Left colon (tissue), 2 donors: ENCODE measurements at regions not wholly inside any gene's neighbourhood (a gene's known extent, or its start where the extent isn't known, plus 50 kb on each side); places are given as distances from the start of the nearest gene placed in this dataset.
"Not testable (repeated sequence)": the region's sequence is repeated elsewhere in the genome, so short reads cannot be mapped to it uniquely, and the experiment has no call there.

Experiments
- ATAC-seq: fragments of 200-7000 bp; cut with Tn5 transposase; one replicate; pipeline ENCODE4 v1.9.1; 2020; ENCODE audit warnings: mild to moderate bottlenecking, moderate library complexity
- DNase-seq, 2 donors: peaks; one replicate each; pipeline ENCODE4 v3.0.0-alpha.2; 2020
- intact Hi-C, 2 donors: fragments of 100-400 bp; cut with DNase I in 1 of 2; cut with micrococcal nuclease in 1 of 2; formaldehyde crosslinking; loops; one replicate each; pipeline versions ENCODE4 v1.11.2 to v1.14.0; 2022; cut with DNase I, micrococcal nuclease
- donor health status: DM: no; HTN: no; CAD: no.
- donor health status: DM: yes; HTN: yes; CAD: no.

DNA sequence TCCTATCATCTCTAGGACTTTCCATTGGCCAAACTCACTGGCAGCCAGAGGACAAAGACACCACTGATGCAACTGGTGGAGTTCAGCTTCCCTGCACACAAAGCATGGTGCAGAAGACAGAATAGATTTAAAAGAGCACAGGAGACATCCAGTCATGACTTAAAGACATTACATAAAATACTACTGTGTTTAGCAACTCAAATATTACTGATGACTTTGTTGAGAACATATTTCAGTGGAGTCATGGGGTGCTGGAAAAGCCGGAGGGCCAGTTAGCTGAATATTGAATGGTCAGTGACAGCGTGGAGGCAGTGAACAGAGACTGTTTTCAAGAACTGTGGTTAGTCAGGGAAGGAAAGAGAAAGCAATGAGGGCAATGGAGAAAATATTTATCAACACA, 296.3 kb upstream of the NRP1 start:
- DNase-seq (no peak), ATAC-seq (no peak)
- intact Hi-C loops, result no loop called here

- ATAC-seq (no peak), DNase-seq (no peak)
- intact Hi-C loops, result no loop called here
These were observed 293.1 kb upstream of the NRP1 start for GRCh38 chr10:33627611-33628010.

GRCh38 chr10:33626798-33627466, 292.5 kb upstream of the NRP1 start:
- no peak for ATAC-seq
- intact Hi-C loops, result no loop called here
- DNase-seq, result no peak

GRCh38 chr10:33623669-33624068, 289.2 kb upstream of the NRP1 start:
- intact Hi-C loops, result no loop called here
- ATAC-seq, result no peak
- DNase-seq, result no peak

DNA sequence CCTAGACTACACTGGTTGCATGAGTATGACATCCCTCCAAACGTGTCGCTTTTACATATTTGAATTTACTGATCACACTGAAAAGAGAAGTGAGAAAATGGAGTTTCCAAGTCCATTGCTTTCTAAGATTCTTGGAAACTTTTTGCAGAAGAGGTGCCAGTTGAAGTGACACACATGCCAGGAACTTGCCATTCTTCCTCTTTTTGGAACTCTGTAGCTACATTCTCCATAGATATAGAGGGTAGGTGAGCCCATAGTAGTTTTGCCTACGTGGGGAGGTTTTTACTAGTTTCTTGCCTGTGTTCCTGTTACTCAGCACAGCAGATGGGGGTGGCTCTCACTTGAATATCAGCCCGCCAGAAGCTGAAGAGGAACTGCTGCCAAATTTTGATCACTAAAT, 286.6 kb upstream of the NRP1 start:
- intact Hi-C loops, result no loop called here
- ATAC-seq, result no peak
- no peak for DNase-seq

DNA sequence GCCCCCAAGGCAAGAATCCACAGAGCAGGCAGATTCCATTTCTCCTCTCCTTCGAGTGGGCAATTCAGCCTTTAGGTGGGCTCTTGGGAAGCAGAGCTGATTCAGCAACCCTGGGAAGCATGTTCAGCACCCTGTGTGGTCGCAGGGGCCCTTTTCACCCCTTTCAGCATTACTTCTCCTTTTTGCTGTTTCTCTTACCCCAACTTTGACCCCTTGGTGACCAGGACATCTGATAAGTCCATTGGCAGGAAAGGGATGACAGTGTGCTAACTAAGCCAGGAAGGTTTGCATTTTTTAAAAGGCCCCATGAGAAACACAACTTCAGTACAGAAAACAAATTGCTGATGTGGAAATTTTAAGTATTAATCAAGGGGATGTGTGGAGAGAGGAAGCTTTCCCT, 283.7 kb upstream of the NRP1 start:
- DNase-seq (no peak), ATAC-seq (no peak)
- intact Hi-C loops, result no loop called here

GRCh38 chr10:33617381-33618080, 283.1 kb upstream of the NRP1 start:
- ATAC-seq, result no peak
- no peak for DNase-seq
- intact Hi-C loops, result no loop called here

DNA sequence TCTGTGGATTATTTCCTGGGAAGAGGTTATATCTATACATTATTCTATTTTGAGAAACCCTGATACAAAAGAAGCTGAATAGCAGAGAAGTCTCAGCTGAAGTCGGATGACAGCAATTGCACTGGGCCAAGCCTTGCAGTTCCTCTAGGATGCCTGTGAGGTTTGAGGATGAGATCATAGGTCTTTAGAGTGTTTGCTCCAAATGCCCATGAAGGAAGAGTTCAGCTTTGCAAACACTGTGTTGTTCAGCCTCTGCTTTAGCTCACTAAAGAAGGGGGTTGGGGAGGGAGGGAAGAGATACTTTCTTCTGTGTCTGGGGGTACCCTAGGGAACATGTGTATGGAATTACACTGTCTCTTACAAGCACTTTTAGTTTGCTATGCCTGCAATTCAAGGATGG, 282.5 kb upstream of the NRP1 start:
- DNase-seq (no peak), ATAC-seq (no peak)
- intact Hi-C loops, result no loop called here

DNA sequence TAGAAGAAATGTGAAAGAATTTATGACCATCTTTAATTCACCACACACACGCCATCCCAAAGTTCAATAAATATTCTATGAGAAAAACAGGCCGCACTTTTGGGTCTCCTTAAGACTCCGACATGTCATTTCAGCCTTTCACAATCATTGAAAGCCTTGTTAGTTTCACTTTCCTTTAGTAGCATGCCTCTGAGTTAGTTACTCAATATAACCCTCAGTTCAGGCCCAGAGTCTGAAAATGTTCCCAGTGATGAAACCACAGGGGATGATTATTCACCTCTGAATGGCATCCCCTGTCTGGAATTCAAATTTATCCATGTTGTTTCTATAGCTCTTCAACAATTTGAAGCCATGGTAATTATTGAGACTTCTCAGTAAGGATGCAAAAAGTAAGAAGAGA, 278.1 kb upstream of the NRP1 start:
- intact Hi-C loops, result no loop called here
- no peak for ATAC-seq
- DNase-seq, result no peak

DNA sequence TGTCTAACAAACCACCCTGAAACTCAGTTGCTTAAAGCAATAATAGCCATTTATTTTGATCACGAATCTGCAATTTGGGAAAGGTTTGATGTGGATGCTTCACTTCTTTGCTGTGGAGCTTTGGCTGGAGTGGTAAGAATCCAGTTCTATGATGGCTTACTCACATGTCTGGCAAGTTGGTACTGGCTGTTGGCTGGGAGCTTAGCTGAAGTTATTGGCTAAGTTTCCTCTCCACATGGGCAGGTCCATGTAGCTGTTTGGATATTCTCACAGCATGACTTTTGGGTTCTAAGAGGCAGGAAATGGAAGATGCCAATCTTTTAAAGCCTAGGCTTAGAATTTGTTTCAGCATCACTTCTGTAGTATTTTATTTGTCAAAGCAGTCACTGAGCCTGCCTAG, 277.6 kb upstream of the NRP1 start:
- intact Hi-C loops, result no loop called here
- no peak for ATAC-seq
- DNase-seq, result no peak

DNA sequence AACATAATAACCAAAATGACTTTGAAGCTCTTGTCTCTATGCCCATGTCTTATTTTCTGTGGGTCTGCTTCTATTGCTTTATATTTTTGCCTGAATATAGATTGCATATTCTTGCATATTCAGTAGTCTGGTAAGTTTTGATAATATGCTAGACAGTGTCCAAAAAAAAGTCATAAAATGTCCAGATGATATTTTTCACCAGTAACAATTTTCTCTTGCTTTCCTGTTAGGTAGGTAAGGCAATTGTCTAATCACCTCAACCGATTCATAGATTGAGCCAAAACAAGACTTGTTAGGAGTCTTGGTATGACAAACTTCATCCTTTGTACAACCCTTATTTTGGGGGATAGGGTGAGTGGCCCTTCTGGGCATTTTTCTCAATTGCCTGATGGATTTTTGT, 277.0 kb upstream of the NRP1 start:
- DNase-seq (no peak), ATAC-seq (no peak)
- intact Hi-C loops, result no loop called here

DNA sequence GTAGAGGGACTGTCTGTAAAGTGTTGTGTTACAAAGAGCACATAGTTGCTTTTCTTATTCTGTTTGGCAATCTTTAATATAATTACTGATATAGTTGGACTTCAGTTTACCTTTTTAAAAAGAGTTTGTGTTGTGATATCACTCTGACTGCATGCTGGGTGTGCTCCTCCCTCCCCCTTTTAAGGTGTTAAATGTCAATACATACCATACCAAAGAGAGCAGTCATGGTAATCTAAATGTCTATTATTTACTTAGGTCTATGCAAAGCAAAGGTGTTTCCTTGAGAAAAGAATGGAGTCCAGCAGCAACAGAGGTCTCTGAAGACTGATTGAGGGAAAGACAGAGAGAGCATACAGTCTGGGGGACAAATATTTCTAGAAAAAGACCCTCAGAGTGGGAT, 275.1 kb upstream of the NRP1 start:
- intact Hi-C loops, result no loop called here
- ATAC-seq, result peak; percentile 81
- DNase-seq, result no peak

GRCh38 chr10:33602278-33602677, 267.8 kb upstream of the NRP1 start:
- intact Hi-C loops, result no loop called here
- ATAC-seq (no peak), DNase-seq (no peak)

- DNase-seq (no peak), ATAC-seq (no peak)
- intact Hi-C loops, result no loop called here
These were observed 265.9 kb upstream of the NRP1 start for GRCh38 chr10:33600381-33600780.

GRCh38 chr10:33596422-33596821, 262.0 kb upstream of the NRP1 start:
- intact Hi-C loops, result no loop called here
- no peak for ATAC-seq
- DNase-seq, result no peak

DNA sequence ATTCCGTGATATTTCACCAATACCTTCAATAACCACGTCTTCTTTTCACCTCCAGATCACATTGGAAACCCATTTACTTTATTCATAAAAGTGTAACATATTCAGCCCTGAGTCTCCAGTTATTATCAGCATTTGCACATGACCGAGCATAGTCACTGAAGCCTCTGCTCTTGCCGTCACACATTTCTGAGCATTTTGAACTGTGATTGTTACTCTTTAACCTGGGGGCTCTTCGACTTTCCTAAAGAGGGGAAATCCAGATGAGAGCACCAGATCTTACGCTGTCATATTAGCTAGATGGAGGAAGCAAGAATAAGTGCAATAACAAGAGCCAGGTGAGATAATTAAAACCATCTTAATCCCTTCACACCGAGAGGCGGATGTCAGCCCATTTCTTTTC, 260.0 kb upstream of the NRP1 start:
- no peak for DNase-seq
- no peak for ATAC-seq
- intact Hi-C loops, result no loop called here

- intact Hi-C loops, result no loop called here
- ATAC-seq, result no peak
These were observed 254.6 kb upstream of the NRP1 start for GRCh38 chr10:33588974-33589600.

GRCh38 chr10:33584596-33584995, 250.1 kb upstream of the NRP1 start:
- ATAC-seq, intact Hi-C loops: not testable (repeated sequence)

More at GRCh38 chr10:33588974-33589600, 254.6 kb upstream of the NRP1 start:
- no peak for DNase-seq

GRCh38 chr10:33579996-33580395, 245.5 kb upstream of the NRP1 start:
- ATAC-seq (no peak), DNase-seq (no peak)
- intact Hi-C loops, result no loop called here

More at GRCh38 chr10:33584596-33584995, 250.1 kb upstream of the NRP1 start:
- not testable (repeated sequence) for DNase-seq

DNA sequence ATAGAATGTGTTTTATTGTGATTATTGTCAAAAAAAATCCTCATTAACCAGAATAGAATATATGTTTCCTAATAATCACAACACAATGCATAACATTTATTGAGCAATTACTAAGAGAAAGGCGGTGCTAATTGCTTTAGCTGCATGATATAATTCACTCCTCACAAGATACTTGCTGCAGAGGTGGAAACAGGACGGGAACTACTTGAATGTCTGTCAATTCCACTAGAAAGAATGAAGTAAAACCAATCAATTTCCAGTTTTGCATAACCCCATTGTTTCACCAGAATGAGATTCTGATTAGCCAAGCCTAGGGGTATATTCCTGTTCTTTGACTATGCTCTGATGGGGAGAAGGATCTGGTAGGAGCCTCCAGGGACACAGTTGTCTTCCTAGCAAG, 239.1 kb upstream of the NRP1 start:
- intact Hi-C loops, result no loop called here
- ATAC-seq (no peak), DNase-seq (no peak)
